ENCODE measurements at regions not wholly inside any gene's neighbourhood (a gene's known extent, or its start where the extent isn't known, plus 50 kb on each side); places are given as distances from the start of the nearest gene placed in this dataset.

DNA sequence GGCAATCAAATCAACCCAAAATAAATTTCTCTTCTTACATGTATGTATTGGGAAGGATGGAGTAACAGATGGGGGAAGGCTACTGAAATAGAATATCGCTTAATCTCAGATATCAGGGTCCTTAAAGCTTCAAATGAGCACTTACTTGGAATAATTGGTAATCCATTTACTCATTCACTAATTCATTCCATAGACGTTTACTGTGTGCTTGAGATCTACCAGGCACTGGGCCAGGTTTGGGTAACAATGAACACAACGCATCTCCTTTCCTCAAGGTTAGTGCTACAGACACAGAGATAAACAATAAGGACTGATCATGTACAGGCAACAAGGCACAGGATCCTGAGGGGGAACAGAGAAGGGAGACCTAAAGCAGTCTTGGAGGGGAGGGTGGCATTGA is 54.4 kb upstream of the KRR1 start:
- no peaks in the 10 kb centered on the region for H3K27me3 Mint-ChIP-seq (ENCODE audit: insufficient read depth, unreplicated experiment)
- no peak overlapping the region for H3K27ac Mint-ChIP-seq (ENCODE audit: unreplicated experiment)
- H3K4me1 Mint-ChIP-seq (ENCODE audit: low read depth, unreplicated experiment), result no peaks in the 10 kb centered on the region
- Histone ChIP-seq H3K36me3 (ENCODE audit: control insufficient read depth, insufficient read depth, low read length) (no peaks in the 10 kb centered on the region), H3K27me3 (replicated peaks; ENCODE audit: control insufficient read depth, insufficient read depth, low read length) (no peaks in the 10 kb centered on the region), H3K4me1 (no peaks in the 10 kb centered on the region), H3K9me3 (peaks cover 4% of the 10 kb centered on the region; the same call in 1 of the 2 replicates), H3K4me3 (ENCODE audit: low read depth, low read length) (no peak overlapping the region)
- no peak for DNase-seq
- CTCF ChIA-PET, result no interaction called here
- TF ChIP-seq, protein P1, sequence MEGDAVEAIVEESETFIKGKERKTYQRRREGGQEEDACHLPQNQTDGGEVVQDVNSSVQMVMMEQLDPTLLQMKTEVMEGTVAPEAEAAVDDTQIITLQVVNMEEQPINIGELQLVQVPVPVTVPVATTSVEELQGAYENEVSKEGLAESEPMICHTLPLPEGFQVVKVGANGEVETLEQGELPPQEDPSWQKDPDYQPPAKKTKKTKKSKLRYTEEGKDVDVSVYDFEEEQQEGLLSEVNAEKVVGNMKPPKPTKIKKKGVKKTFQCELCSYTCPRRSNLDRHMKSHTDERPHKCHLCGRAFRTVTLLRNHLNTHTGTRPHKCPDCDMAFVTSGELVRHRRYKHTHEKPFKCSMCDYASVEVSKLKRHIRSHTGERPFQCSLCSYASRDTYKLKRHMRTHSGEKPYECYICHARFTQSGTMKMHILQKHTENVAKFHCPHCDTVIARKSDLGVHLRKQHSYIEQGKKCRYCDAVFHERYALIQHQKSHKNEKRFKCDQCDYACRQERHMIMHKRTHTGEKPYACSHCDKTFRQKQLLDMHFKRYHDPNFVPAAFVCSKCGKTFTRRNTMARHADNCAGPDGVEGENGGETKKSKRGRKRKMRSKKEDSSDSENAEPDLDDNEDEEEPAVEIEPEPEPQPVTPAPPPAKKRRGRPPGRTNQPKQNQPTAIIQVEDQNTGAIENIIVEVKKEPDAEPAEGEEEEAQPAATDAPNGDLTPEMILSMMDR (IDR thresholded peaks at IDR 0.05; ENCODE audit: insufficient read depth in 1 of 2, low read depth in 1 of 2, low read length in 1 of 2, severe bottlenecking in 1 of 2, unreplicated experiment in 1 of 2), result no peak
- H3K36me3 Mint-ChIP-seq (ENCODE audit: insufficient read depth, unreplicated experiment), result no peaks in the 10 kb centered on the region
- no peaks in the 10 kb centered on the region for H3K9me3 Mint-ChIP-seq (ENCODE audit: unreplicated experiment)
- no peak overlapping the region for H3K4me3 Mint-ChIP-seq (ENCODE audit: unreplicated experiment)
- POLR2A ChIA-PET, result no interaction called here
- intact Hi-C loops (cut with micrococcal nuclease; ENCODE audit: unreplicated experiment), result no loop called here
- no TSS peak for BruUV-seq (replicated peaks)

DNA sequence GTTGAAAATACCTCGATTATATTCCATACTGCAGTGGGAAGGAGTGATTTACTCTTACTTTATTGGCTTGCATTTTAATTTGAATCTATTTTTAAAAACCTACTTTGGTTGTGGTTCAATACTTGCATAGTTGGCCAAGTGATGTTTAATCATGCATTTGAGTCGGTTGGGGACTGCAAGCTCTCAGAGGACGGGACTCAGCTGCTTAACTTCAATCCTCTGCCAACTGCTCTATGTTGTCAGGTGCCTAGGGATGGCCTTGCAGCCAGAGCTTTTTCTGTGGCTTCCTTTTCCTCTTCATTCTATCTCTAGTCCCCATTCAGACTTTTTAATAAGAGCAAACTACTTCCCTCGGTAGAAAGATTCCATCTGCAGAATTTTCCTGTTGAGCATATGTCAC is 53.4 kb upstream of the KRR1 start:
- H3K4me1 Mint-ChIP-seq (ENCODE audit: low read depth, unreplicated experiment), result no peaks in the 10 kb centered on the region
- H3K36me3 ChIP-seq (ENCODE audit: control insufficient read depth, insufficient read depth, low read length), result no peaks in the 10 kb centered on the region
- ChIA-PET POLR2A (no interaction called here), CTCF (no interaction called here)
- intact Hi-C loops (cut with micrococcal nuclease; ENCODE audit: unreplicated experiment), result no loop called here
- H3K4me1 ChIP-seq, result no peaks in the 10 kb centered on the region
- H3K27me3 Mint-ChIP-seq (ENCODE audit: insufficient read depth, unreplicated experiment), result no peaks in the 10 kb centered on the region
- no peaks in the 10 kb centered on the region for H3K36me3 Mint-ChIP-seq (ENCODE audit: insufficient read depth, unreplicated experiment)
- H3K9me3 ChIP-seq, result peaks cover 4% of the 10 kb centered on the region; the same call in 1 of the 2 replicates
- TF ChIP-seq, protein P1 (IDR thresholded peaks at IDR 0.05; ENCODE audit: insufficient read depth in 1 of 2, low read depth in 1 of 2, low read length in 1 of 2, severe bottlenecking in 1 of 2, unreplicated experiment in 1 of 2), result no peak
- H3K9me3 Mint-ChIP-seq (ENCODE audit: unreplicated experiment), result no peaks in the 10 kb centered on the region
- no peak overlapping the region for H3K4me3 ChIP-seq (ENCODE audit: low read depth, low read length)
- no peak for DNase-seq
- H3K27me3 ChIP-seq (replicated peaks; ENCODE audit: control insufficient read depth, insufficient read depth, low read length), result no peaks in the 10 kb centered on the region
- H3K4me3 Mint-ChIP-seq (ENCODE audit: unreplicated experiment), result no peak overlapping the region
- no TSS peak for BruUV-seq (replicated peaks)
- H3K27ac Mint-ChIP-seq (ENCODE audit: unreplicated experiment), result no peak overlapping the region

DNA sequence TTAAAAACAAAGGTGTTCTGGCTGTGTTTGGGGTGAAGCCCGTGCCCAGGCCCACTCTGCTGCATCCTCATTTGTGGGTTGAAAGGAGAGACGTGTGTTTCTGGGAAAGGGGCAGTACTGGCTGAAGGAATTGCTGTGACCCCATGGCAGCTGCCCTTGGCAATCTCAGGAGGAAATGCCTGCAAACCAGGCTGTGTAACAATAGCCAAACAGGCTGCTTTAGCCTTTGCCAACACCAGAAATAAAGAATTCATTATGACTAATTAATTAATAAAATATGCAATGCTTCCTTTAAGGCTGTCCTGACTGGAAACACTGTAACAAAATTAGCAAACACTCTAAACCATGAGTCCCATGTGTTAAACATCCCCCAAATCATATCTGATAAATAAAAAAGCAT is 53.0 kb upstream of the KRR1 start:
- H3K4me3 ChIP-seq (ENCODE audit: low read depth, low read length), result no peak overlapping the region
- TF ChIP-seq, protein P1 (IDR thresholded peaks at IDR 0.05; ENCODE audit: insufficient read depth in 1 of 2, low read depth in 1 of 2, low read length in 1 of 2, severe bottlenecking in 1 of 2, unreplicated experiment in 1 of 2), result no peak
- H3K36me3 ChIP-seq (ENCODE audit: control insufficient read depth, insufficient read depth, low read length), result no peaks in the 10 kb centered on the region
- no peaks in the 10 kb centered on the region for H3K4me1 ChIP-seq
- ChIA-PET CTCF (no interaction called here), POLR2A (no interaction called here)
- Mint-ChIP-seq H3K36me3 (ENCODE audit: insufficient read depth, unreplicated experiment) (no peaks in the 10 kb centered on the region), H3K4me3 (ENCODE audit: unreplicated experiment) (no peak overlapping the region), H3K27ac (ENCODE audit: unreplicated experiment) (no peak overlapping the region), H3K9me3 (ENCODE audit: unreplicated experiment) (no peaks in the 10 kb centered on the region), H3K4me1 (ENCODE audit: low read depth, unreplicated experiment) (no peaks in the 10 kb centered on the region), H3K27me3 (ENCODE audit: insufficient read depth, unreplicated experiment) (no peaks in the 10 kb centered on the region)
- intact Hi-C loops (cut with micrococcal nuclease; ENCODE audit: unreplicated experiment), result no loop called here
- peaks cover 4% of the 10 kb centered on the region; the same call in 1 of the 2 replicates for H3K9me3 ChIP-seq
- H3K27me3 ChIP-seq (replicated peaks; ENCODE audit: control insufficient read depth, insufficient read depth, low read length), result no peaks in the 10 kb centered on the region
- no peak for DNase-seq
- no TSS peak for BruUV-seq (replicated peaks)
